Mesothelial cell of epicardium (in vitro differentiated cells): ENCODE measurements at regions not wholly inside any gene's neighbourhood (a gene's known extent, or its start where the extent isn't known, plus 50 kb on each side); places are given as distances from the start of the nearest gene placed in this dataset.

Source experiments
- DNase-seq, 2 experiments: peaks; one replicate each; pipeline ENCODE4 v3.0.0; 2021; ENCODE audit warnings: low spot score in 2 of 2; ENCODE audit not compliant: unreplicated experiment in 2 of 2
- H3K27ac Mint-ChIP-seq: 2 replicates; pipeline ENCODE4 v1.8.0; 2021; ENCODE audit warnings: mixed read lengths
- H3K27me3 Mint-ChIP-seq: 2 replicates; pipeline ENCODE4 v1.8.0; 2021; ENCODE audit warnings: low read depth, mixed read lengths
- H3K36me3 Mint-ChIP-seq: 2 replicates; pipeline ENCODE4 v1.8.0; 2021; ENCODE audit warnings: mixed read lengths
- H3K4me1 Mint-ChIP-seq: 2 replicates; pipeline ENCODE4 v1.8.0; 2021; ENCODE audit warnings: mixed read lengths
- H3K4me3 Mint-ChIP-seq: 2 replicates; pipeline ENCODE4 v1.8.0; 2021; ENCODE audit warnings: mild to moderate bottlenecking, moderate library complexity, mixed read lengths
- H3K9me3 Mint-ChIP-seq: 2 replicates; pipeline ENCODE4 v1.8.0; 2021; ENCODE audit warnings: mixed read lengths
- CTCF ChIP-seq: fragments of 200-600 bp; sonication (generic); IDR thresholded peaks from one replicate; pipeline ENCODE4 v1.5.0; 2021; ENCODE audit warnings: antibody characterized with exemption; ENCODE audit not compliant: unreplicated experiment

GRCh38 chr12:40586823-40587222, 105.4 kb upstream of the CNTN1 start:
- H3K4me3 Mint-ChIP-seq = no peak overlapping the region

GRCh38 chr12:40587421-40587820, 104.8 kb upstream of the CNTN1 start:
- Mint-ChIP-seq H3K27me3 (no peaks in the 10 kb centered on the region), H3K4me3 (no peak overlapping the region), H3K36me3 (peaks cover 4% of the 10 kb centered on the region), H3K27ac (no peak overlapping the region), H3K9me3 (peaks cover 38% of the 10 kb centered on the region), H3K4me1 (no peaks in the 10 kb centered on the region)
- TF ChIP-seq CTCF = no peak
- no peak for DNase-seq

More at GRCh38 chr12:40586823-40587222, 105.4 kb upstream of the CNTN1 start:
- peaks cover 44% of the 10 kb centered on the region for H3K9me3 Mint-ChIP-seq
- no peaks in the 10 kb centered on the region for H3K4me1 Mint-ChIP-seq
- DNase-seq = no peak
- no peak for TF ChIP-seq CTCF
- H3K27me3 Mint-ChIP-seq = no peaks in the 10 kb centered on the region
- H3K27ac Mint-ChIP-seq = no peak overlapping the region
- H3K36me3 Mint-ChIP-seq = peaks cover 7% of the 10 kb centered on the region

GRCh38 chr12:40587970-40588369, 104.3 kb upstream of the CNTN1 start:
- H3K36me3 Mint-ChIP-seq = peaks cover 4% of the 10 kb centered on the region
- H3K4me1 Mint-ChIP-seq = no peaks in the 10 kb centered on the region
- DNase-seq = no peak
- no peak overlapping the region for H3K4me3 Mint-ChIP-seq
- peaks cover 33% of the 10 kb centered on the region for H3K9me3 Mint-ChIP-seq
- no peak for TF ChIP-seq CTCF
- H3K27ac Mint-ChIP-seq = no peak overlapping the region
- H3K27me3 Mint-ChIP-seq = no peaks in the 10 kb centered on the region

GRCh38 chr12:40597133-40597532, 95.1 kb upstream of the CNTN1 start:
- H3K27ac Mint-ChIP-seq = no peak overlapping the region

GRCh38 chr12:40598073-40598472, 94.2 kb upstream of the CNTN1 start:
- no peaks in the 10 kb centered on the region for H3K36me3 Mint-ChIP-seq

More at GRCh38 chr12:40597133-40597532, 95.1 kb upstream of the CNTN1 start:
- DNase-seq = no peak
- Mint-ChIP-seq H3K4me1 (no peaks in the 10 kb centered on the region), H3K36me3 (no peaks in the 10 kb centered on the region), H3K27me3 (no peaks in the 10 kb centered on the region), H3K9me3 (peaks cover 23% of the 10 kb centered on the region), H3K4me3 (no peak overlapping the region)
- TF ChIP-seq CTCF = no peak

More at GRCh38 chr12:40598073-40598472, 94.2 kb upstream of the CNTN1 start:
- peaks cover 23% of the 10 kb centered on the region for H3K9me3 Mint-ChIP-seq
- no peak for TF ChIP-seq CTCF
- no peak for DNase-seq
- no peak overlapping the region for H3K4me3 Mint-ChIP-seq
- H3K27me3 Mint-ChIP-seq = no peaks in the 10 kb centered on the region
- no peak overlapping the region for H3K27ac Mint-ChIP-seq
- H3K4me1 Mint-ChIP-seq = no peaks in the 10 kb centered on the region
